PC-9 (cell line): ENCODE measurements at regions not wholly inside any gene's neighbourhood (a gene's known extent, or its start where the extent isn't known, plus 50 kb on each side); places are given as distances from the start of the nearest gene placed in this dataset.

Source experiments
- EZH2 ChIP-seq: fragments of 200-600 bp; sonication (generic); IDR thresholded peaks from 2 replicates; pipeline ENCODE4 v1.8.0; 2017; ENCODE audit warnings: antibody characterized with exemption, low read depth
- TF ChIP-seq, protein P1 (sequence below): fragments of 200-600 bp; sonication (generic); conservative IDR thresholded peaks from 2 replicates; pipeline ENCODE4 v1.6.1; 2017; ENCODE audit warnings: mixed run types, antibody characterized with exemption, mild to moderate bottlenecking, moderate library complexity

- TF ChIP-seq, protein P1, sequence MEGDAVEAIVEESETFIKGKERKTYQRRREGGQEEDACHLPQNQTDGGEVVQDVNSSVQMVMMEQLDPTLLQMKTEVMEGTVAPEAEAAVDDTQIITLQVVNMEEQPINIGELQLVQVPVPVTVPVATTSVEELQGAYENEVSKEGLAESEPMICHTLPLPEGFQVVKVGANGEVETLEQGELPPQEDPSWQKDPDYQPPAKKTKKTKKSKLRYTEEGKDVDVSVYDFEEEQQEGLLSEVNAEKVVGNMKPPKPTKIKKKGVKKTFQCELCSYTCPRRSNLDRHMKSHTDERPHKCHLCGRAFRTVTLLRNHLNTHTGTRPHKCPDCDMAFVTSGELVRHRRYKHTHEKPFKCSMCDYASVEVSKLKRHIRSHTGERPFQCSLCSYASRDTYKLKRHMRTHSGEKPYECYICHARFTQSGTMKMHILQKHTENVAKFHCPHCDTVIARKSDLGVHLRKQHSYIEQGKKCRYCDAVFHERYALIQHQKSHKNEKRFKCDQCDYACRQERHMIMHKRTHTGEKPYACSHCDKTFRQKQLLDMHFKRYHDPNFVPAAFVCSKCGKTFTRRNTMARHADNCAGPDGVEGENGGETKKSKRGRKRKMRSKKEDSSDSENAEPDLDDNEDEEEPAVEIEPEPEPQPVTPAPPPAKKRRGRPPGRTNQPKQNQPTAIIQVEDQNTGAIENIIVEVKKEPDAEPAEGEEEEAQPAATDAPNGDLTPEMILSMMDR, result no peak
- no peak for TF ChIP-seq EZH2
These were observed 152.4 kb downstream of the ACTR3B start for GRCh38 chr7:152911922-152912321.
